ENCODE measurements at regions not wholly inside any gene's neighbourhood (a gene's known extent, or its start where the extent isn't known, plus 50 kb on each side); places are given as distances from the start of the nearest gene placed in this dataset.

- no peak for TF ChIP-seq HDGF (IDR thresholded peaks at IDR 0.05; ENCODE audit: borderline replicate concordance)
- TF ChIP-seq ELF4 (IDR thresholded peaks at IDR 0.05) = no peak
- no peak for TF ChIP-seq FOXK2 (IDR thresholded peaks at IDR 0.05)
- no peak for TF ChIP-seq FOXM1 (IDR thresholded peaks at IDR 0.05; ENCODE audit: borderline replicate concordance)
- no peak for TF ChIP-seq SUZ12 (IDR thresholded peaks at IDR 0.05)
- TF ChIP-seq, protein P1, sequence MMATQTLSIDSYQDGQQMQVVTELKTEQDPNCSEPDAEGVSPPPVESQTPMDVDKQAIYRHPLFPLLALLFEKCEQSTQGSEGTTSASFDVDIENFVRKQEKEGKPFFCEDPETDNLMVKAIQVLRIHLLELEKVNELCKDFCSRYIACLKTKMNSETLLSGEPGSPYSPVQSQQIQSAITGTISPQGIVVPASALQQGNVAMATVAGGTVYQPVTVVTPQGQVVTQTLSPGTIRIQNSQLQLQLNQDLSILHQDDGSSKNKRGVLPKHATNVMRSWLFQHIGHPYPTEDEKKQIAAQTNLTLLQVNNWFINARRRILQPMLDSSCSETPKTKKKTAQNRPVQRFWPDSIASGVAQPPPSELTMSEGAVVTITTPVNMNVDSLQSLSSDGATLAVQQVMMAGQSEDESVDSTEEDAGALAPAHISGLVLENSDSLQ (IDR thresholded peaks at IDR 0.05) = no peak
- TF ChIP-seq FOXA1 (IDR thresholded peaks at IDR 0.05) = no peak
These were observed 577.6 kb downstream of the MATN1 start for GRCh38 chr1:30145723-30146303.
